ENCODE measurements at regions not wholly inside any gene's neighbourhood (a gene's known extent, or its start where the extent isn't known, plus 50 kb on each side); places are given as distances from the start of the nearest gene placed in this dataset.

DNA sequence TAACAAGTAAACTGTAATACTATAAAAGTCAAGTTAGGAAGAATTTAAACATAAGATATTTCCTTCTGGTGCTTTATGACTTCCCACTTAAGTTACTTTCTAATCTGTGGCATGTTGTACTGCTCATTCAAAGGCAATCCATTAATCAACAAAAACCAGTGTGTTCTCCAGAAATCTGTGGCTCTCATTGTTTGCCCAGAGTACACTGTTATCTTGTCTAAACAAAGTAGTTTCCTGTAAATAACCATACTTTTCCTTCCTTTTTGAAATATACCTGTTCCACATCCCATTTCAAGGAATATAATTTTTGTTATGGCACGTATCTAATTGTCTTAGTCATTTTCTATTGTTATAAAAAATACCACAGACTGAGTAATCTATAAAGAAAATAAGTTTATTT, 184.1 kb downstream of the CCER1 start:
- Mint-ChIP-seq H3K9me3 (no peaks in the 10 kb centered on the region), H3K27ac (no peak overlapping the region), H3K36me3 (no peaks in the 10 kb centered on the region), H3K4me1 (ENCODE audit: unreplicated experiment) (no peaks in the 10 kb centered on the region), H3K27me3 (no peaks in the 10 kb centered on the region), H3K4me3 (no peak overlapping the region)
- TF ChIP-seq, protein P1, sequence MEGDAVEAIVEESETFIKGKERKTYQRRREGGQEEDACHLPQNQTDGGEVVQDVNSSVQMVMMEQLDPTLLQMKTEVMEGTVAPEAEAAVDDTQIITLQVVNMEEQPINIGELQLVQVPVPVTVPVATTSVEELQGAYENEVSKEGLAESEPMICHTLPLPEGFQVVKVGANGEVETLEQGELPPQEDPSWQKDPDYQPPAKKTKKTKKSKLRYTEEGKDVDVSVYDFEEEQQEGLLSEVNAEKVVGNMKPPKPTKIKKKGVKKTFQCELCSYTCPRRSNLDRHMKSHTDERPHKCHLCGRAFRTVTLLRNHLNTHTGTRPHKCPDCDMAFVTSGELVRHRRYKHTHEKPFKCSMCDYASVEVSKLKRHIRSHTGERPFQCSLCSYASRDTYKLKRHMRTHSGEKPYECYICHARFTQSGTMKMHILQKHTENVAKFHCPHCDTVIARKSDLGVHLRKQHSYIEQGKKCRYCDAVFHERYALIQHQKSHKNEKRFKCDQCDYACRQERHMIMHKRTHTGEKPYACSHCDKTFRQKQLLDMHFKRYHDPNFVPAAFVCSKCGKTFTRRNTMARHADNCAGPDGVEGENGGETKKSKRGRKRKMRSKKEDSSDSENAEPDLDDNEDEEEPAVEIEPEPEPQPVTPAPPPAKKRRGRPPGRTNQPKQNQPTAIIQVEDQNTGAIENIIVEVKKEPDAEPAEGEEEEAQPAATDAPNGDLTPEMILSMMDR (conservative IDR thresholded peaks at IDR 0.05): no peak
- DNase-seq (ENCODE audit: extremely low spot score, unreplicated experiment): no peak

DNA sequence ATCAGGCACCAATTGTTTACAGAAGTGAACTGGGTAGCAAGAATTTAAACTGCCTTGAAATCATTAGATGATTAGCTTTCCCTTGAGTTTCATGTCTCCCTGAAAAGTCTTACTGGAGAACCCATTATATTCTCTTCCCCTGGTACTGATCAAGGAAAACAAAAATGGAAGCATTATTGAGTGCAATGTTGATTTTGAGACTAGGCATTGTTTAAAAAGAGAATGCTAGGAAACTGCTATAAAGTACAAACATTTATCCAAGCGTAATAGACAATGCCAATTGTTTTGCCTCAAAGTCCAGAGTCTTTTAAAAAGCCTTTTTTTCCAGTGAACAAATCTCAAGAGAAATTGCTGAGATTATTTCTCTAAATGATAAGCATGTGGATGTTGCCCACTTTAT, 197.0 kb downstream of the CCER1 start:
- H3K36me3 Mint-ChIP-seq: no peaks in the 10 kb centered on the region
- no peak for DNase-seq (ENCODE audit: extremely low spot score, unreplicated experiment)
- H3K4me3 Mint-ChIP-seq: no peak overlapping the region
- H3K4me1 Mint-ChIP-seq (ENCODE audit: unreplicated experiment): no peaks in the 10 kb centered on the region
- no peaks in the 10 kb centered on the region for H3K27me3 Mint-ChIP-seq
- TF ChIP-seq, protein P1 (conservative IDR thresholded peaks at IDR 0.05): no peak
- H3K27ac Mint-ChIP-seq: no peak overlapping the region
- no peaks in the 10 kb centered on the region for H3K9me3 Mint-ChIP-seq

DNA sequence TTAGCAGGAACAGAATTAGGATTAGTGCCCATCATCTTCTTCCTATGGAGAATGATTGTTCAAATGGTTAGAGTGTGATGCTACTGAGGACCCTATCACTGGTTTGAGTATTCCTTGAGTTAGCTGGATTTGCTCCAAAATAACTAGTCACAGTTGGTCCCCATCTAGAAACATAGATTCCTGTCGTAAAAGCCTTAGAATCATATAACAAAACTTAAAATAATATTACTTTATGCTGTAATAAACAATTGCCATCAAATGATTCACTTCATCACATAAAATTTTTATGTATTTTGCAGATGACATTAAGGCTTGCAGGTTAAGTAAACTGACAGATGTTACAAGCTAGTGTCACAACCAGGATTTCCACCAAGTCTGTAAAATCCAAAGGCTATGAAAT, 209.8 kb downstream of the CCER1 start:
- no peak for DNase-seq (ENCODE audit: extremely low spot score, unreplicated experiment)
- Mint-ChIP-seq H3K4me1 (ENCODE audit: unreplicated experiment) (no peaks in the 10 kb centered on the region), H3K36me3 (no peaks in the 10 kb centered on the region), H3K27me3 (no peaks in the 10 kb centered on the region), H3K9me3 (peaks cover 5% of the 10 kb centered on the region), H3K4me3 (no peak overlapping the region), H3K27ac (no peak overlapping the region)
- TF ChIP-seq, protein P1 (conservative IDR thresholded peaks at IDR 0.05): no peak

DNA sequence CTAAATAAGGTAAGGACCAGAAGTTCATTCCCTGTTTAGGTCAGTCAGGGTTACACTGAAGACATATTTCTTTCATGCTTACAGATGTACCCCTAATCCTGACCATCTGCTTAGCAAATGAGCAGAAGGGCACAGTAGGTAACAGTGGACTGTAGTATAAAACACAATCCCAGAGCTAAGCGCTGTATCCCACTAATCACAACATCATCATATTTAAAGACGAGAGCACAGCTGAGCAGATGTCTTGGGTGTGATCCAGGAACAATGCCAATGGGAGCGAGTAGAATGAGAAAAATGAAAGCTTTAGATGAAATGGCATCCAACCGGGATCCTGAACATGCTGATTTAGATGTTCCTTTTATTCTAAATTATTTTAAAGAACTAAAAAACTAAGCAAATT, 213.4 kb downstream of the CCER1 start:
- Mint-ChIP-seq H3K36me3 (no peaks in the 10 kb centered on the region), H3K4me3 (no peak overlapping the region), H3K27ac (no peak overlapping the region), H3K27me3 (no peaks in the 10 kb centered on the region), H3K4me1 (ENCODE audit: unreplicated experiment) (no peaks in the 10 kb centered on the region), H3K9me3 (peaks cover 8% of the 10 kb centered on the region)
- no peak for DNase-seq (ENCODE audit: extremely low spot score, unreplicated experiment)
- TF ChIP-seq, protein P1 (conservative IDR thresholded peaks at IDR 0.05): no peak

DNA sequence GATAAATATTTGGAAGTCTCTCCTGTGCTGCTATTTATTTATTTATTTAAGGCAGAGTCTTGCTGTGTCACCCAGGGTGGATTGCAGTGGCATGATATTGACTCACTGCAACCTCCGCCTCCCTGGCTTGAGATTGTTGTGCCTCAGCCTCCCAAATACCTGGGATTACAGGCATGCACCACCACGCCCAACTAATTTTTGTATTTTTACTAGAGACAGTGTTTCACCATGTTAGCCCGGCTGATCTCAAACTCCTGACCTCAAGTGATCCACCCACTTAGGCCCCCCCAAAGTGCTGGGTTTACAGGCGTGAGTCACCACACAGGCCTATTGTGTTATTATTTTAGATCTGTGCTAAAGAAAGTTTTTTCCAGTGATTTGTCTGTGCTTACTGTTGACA, 225.2 kb downstream of the CCER1 start:
- no peaks in the 10 kb centered on the region for H3K4me1 Mint-ChIP-seq (ENCODE audit: unreplicated experiment)
- H3K9me3 Mint-ChIP-seq: peaks cover 6% of the 10 kb centered on the region
- H3K27ac Mint-ChIP-seq: no peak overlapping the region
- no peak for DNase-seq (ENCODE audit: extremely low spot score, unreplicated experiment)
- no peak overlapping the region for H3K4me3 Mint-ChIP-seq
- no peaks in the 10 kb centered on the region for H3K36me3 Mint-ChIP-seq
- H3K27me3 Mint-ChIP-seq: no peaks in the 10 kb centered on the region
- TF ChIP-seq, protein P1 (conservative IDR thresholded peaks at IDR 0.05): no peak

DNA sequence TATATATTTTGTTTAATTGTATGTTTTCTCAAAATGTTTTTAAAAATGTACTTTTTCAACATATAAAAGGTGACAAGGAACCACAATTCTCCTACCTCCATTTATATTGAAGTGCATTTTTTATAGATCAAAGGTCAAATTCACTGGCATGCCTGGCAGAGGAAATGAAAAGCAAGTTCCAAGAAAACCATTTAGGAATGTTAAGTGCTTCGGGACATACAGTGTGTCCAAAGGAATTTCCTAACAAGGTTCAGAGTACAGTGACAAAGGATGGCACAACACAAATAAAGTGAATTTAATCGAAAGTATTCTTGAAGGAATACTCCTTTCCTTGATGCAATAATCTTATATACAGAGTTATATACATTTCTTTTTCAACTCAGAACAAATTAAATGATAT, 242.3 kb downstream of the CCER1 start:
- Mint-ChIP-seq H3K27ac (no peak overlapping the region), H3K4me3 (no peak overlapping the region), H3K4me1 (ENCODE audit: unreplicated experiment) (no peaks in the 10 kb centered on the region), H3K9me3 (no peaks in the 10 kb centered on the region), H3K27me3 (no peaks in the 10 kb centered on the region), H3K36me3 (no peaks in the 10 kb centered on the region)
- TF ChIP-seq, protein P1 (conservative IDR thresholded peaks at IDR 0.05): no peak
- DNase-seq (ENCODE audit: extremely low spot score, unreplicated experiment): no peak
